DND-41 (cell line): ENCODE measurements at regions not wholly inside any gene's neighbourhood (a gene's known extent, or its start where the extent isn't known, plus 50 kb on each side); places are given as distances from the start of the nearest gene placed in this dataset.

Experiments
- ATAC-seq: fragments of 200-7000 bp; cut with Tn5 transposase; 3 replicates; pipeline ENCODE4 v1.9.1; 2021; ENCODE audit warnings: low read depth; ENCODE audit not compliant: insufficient read depth
- DNase-seq: peaks from one replicate; pipeline ENCODE4 v3.0.0-alpha.2; 2020
- H2AFZ ChIP-seq: 2 replicates; pipeline ENCODE4 v1.6.0; 2012; ENCODE audit warnings: low read depth, low read length
- H3K27ac ChIP-seq: 2 replicates; pipeline ENCODE4 v1.5.1; 2012; ENCODE audit warnings: low read length, inconsistent platforms
- H3K27me3 ChIP-seq: fragments of 200-600 bp; sonication (generic); 2 replicates; pipeline ENCODE4 v1.6.0; 2012; ENCODE audit warnings: low read length, mild to moderate bottlenecking, inconsistent platforms; ENCODE audit not compliant: insufficient read depth, poor library complexity
- H3K36me3 ChIP-seq: 2 replicates; pipeline ENCODE4 v1.5.1; 2012; ENCODE audit warnings: low read length, inconsistent platforms; ENCODE audit not compliant: insufficient read depth
- H3K4me1 ChIP-seq: 2 replicates; pipeline ENCODE4 v1.5.1; 2012; ENCODE audit warnings: mild to moderate bottlenecking, low read length; ENCODE audit not compliant: insufficient read depth
- H3K4me2 ChIP-seq: 2 replicates; pipeline ENCODE4 v1.6.0; 2012; ENCODE audit warnings: mild to moderate bottlenecking, moderate library complexity, low read length, inconsistent platforms; ENCODE audit not compliant: insufficient read depth
- H3K4me3 ChIP-seq, 2 experiments: fragments of 200-600 bp in 1 of 2; shearing (Covaris generic) in 1 of 2; 2 replicates each; pipeline ENCODE4 v1.5.1; 2012 to 2016; ENCODE audit warnings: inconsistent platforms in 2 of 2, low read length in 2 of 2, mild to moderate bottlenecking in 2 of 2, low read depth in 1 of 2, moderate library complexity in 1 of 2
- H3K79me2 ChIP-seq: 2 replicates; pipeline ENCODE4 v1.6.0; 2012; ENCODE audit warnings: low read length, inconsistent platforms; ENCODE audit not compliant: insufficient read depth
- H3K9ac ChIP-seq: 2 replicates; pipeline ENCODE4 v1.6.0; 2012; ENCODE audit warnings: low read depth, mild to moderate bottlenecking, inconsistent platforms, low read length, moderate library complexity
- H3K9me3 ChIP-seq: 2 replicates; pipeline ENCODE4 v1.5.1; 2012; ENCODE audit warnings: low read length, moderate library complexity, mild to moderate bottlenecking, inconsistent platforms; ENCODE audit not compliant: insufficient read depth, severe bottlenecking
- H4K20me1 ChIP-seq: 2 replicates; pipeline ENCODE4 v1.6.0; 2012; ENCODE audit warnings: low read length; ENCODE audit not compliant: insufficient read depth
- EZH2 ChIP-seq: IDR thresholded peaks from 3 replicates; pipeline ENCODE4 v1.6.1; 2012; ENCODE audit warnings: borderline replicate concordance, low read depth, mild to moderate bottlenecking, moderate library complexity, low read length, inconsistent platforms; ENCODE audit not compliant: severe bottlenecking
- TF ChIP-seq, protein P1 (sequence below): IDR thresholded peaks from 2 replicates; pipeline ENCODE4 v1.5.1; 2012; ENCODE audit warnings: borderline replicate concordance, low read length, moderate library complexity, mild to moderate bottlenecking; ENCODE audit not compliant: poor library complexity, severe bottlenecking; ENCODE audit errors: extremely low read depth

DNA sequence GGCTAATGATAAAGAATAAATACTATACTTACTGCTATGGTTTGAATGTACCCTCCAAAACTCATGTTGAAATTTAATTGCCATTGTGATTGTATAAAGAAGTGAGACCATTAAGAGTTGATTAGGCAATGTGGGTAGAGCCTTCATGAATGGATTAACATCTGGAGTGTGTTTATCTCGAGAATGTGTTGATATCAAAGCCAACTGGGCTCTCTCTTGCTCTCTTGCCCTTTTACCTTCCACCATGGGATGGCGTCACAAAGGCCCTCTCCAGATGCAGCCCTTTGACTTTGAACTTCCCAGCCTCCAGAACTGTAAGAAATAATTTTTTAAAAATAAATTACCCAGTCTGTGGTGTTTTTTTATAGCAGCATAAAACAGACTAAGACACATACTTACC lies 50.1 kb upstream of the GHITM start:
- H4K20me1 ChIP-seq, result no peaks in the 10 kb centered on the region
- no peak for TF ChIP-seq EZH2
- TF ChIP-seq, protein P1, sequence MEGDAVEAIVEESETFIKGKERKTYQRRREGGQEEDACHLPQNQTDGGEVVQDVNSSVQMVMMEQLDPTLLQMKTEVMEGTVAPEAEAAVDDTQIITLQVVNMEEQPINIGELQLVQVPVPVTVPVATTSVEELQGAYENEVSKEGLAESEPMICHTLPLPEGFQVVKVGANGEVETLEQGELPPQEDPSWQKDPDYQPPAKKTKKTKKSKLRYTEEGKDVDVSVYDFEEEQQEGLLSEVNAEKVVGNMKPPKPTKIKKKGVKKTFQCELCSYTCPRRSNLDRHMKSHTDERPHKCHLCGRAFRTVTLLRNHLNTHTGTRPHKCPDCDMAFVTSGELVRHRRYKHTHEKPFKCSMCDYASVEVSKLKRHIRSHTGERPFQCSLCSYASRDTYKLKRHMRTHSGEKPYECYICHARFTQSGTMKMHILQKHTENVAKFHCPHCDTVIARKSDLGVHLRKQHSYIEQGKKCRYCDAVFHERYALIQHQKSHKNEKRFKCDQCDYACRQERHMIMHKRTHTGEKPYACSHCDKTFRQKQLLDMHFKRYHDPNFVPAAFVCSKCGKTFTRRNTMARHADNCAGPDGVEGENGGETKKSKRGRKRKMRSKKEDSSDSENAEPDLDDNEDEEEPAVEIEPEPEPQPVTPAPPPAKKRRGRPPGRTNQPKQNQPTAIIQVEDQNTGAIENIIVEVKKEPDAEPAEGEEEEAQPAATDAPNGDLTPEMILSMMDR, result no peak
- no peaks in the 10 kb centered on the region for H3K79me2 ChIP-seq
- no peak overlapping the region for H3K4me3 ChIP-seq
- no peaks in the 10 kb centered on the region for H3K27me3 ChIP-seq
- DNase-seq, result no peak
- H3K36me3 ChIP-seq, result no peaks in the 10 kb centered on the region
- H3K9ac ChIP-seq, result no peak overlapping the region
- H3K4me1 ChIP-seq, result no peaks in the 10 kb centered on the region
- H3K9me3 ChIP-seq, result no peaks in the 10 kb centered on the region
- no peak overlapping the region for H2AFZ ChIP-seq
- no peak overlapping the region for H3K4me2 ChIP-seq
- no peak overlapping the region for H3K27ac ChIP-seq
- ATAC-seq, result no peak
